Central memory CD8-positive, alpha-beta T cell (primary cell): ENCODE measurements at regions not wholly inside any gene's neighbourhood (a gene's known extent, or its start where the extent isn't known, plus 50 kb on each side); places are given as distances from the start of the nearest gene placed in this dataset.

ENCODE experiments used
- ATAC-seq: fragments of 150-1000 bp; cut with Tn5 transposase; replicated peaks from 2 replicates; pipeline ENCODE4 v1.10.0; 2022; ENCODE audit warnings: mild to moderate bottlenecking, moderate FRiP score, moderate number of reproducible peaks; ENCODE audit not compliant: poor library complexity, severe bottlenecking; ENCODE audit errors: extremely low read depth
- DNase-seq, 2 donors: peaks; one replicate each; pipeline ENCODE4 v3.0.0; 2021; ENCODE audit warnings: low spot score in 2 of 2
- H3K27ac Mint-ChIP-seq: one replicate; pipeline ENCODE4 v1.8.0; 2022; ENCODE audit warnings: low read depth, mild to moderate bottlenecking, moderate library complexity, mixed read lengths
- H3K27me3 Mint-ChIP-seq: one replicate; pipeline ENCODE4 v1.8.0; 2022; ENCODE audit warnings: mixed read lengths
- H3K36me3 Mint-ChIP-seq: one replicate; pipeline ENCODE4 v1.8.0; 2022; ENCODE audit warnings: mild to moderate bottlenecking, moderate library complexity, mixed read lengths; ENCODE audit not compliant: insufficient read depth
- H3K4me1 Mint-ChIP-seq: one replicate; pipeline ENCODE4 v1.8.0; 2022; ENCODE audit warnings: mixed read lengths
- H3K4me3 Mint-ChIP-seq: one replicate; pipeline ENCODE4 v1.8.0; 2022; ENCODE audit warnings: mild to moderate bottlenecking, moderate library complexity, mixed read lengths
- H3K9me3 Mint-ChIP-seq: one replicate; pipeline ENCODE4 v1.8.0; 2022; ENCODE audit warnings: mixed read lengths

DNA sequence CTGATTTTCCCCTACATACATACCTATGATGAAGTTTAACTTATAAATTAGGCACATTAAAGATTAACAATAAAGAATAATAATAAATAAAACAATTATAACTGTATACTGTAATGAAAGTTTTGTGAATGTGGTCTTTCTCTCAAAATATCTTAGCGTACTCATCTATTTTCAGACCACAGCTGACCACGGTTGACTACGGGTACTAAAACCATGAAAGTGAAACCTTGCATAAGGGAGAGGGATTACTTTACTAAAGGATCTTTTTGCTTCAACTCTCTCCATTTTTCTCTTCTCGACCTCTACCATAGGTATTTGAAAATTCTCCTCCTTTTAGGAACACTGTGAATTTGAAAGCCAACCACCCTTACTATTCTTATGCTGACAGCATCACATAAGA is 475.5 kb downstream of the CETN3 start:
- Mint-ChIP-seq H3K9me3 (peaks cover 6% of the 10 kb centered on the region), H3K4me3 (no peak overlapping the region), H3K36me3 (no peaks in the 10 kb centered on the region), H3K4me1 (no peaks in the 10 kb centered on the region), H3K27me3 (no peaks in the 10 kb centered on the region), H3K27ac (no peak overlapping the region)
- no peak for ATAC-seq
- DNase-seq, result no peak

DNA sequence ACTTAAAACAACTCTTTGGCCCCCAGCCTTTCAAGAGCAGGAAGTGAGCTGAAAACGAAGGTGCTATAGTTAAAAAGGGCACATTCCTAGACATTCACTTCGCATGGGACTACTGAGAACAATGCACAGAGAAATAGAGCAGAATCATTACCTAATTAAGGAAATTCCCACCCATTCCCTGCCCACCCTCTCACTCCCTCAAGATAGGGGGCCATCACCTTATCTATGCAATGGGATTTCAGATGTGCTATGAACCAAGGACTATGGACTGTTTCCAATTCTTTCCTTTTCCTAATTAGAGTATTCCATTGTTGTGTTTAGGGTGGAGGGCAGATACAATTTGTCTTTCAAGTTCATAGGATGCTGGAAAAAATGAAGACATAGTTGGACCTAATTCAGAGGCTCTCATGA is 476.8 kb downstream of the CETN3 start:
- Mint-ChIP-seq H3K27me3 (no peaks in the 10 kb centered on the region), H3K4me3 (no peak overlapping the region), H3K36me3 (no peaks in the 10 kb centered on the region), H3K27ac (no peak overlapping the region), H3K4me1 (no peaks in the 10 kb centered on the region), H3K9me3 (peaks cover 14% of the 10 kb centered on the region)
- no peak for ATAC-seq
- DNase-seq, result no peak

- ATAC-seq, result no peak
- peaks cover 14% of the 10 kb centered on the region for H3K9me3 Mint-ChIP-seq
- no peaks in the 10 kb centered on the region for H3K36me3 Mint-ChIP-seq
- DNase-seq, result no peak
- H3K27ac Mint-ChIP-seq, result no peak overlapping the region
- H3K27me3 Mint-ChIP-seq, result no peaks in the 10 kb centered on the region
- H3K4me1 Mint-ChIP-seq, result no peaks in the 10 kb centered on the region
- H3K4me3 Mint-ChIP-seq, result no peak overlapping the region
These were observed 478.8 kb downstream of the CETN3 start for GRCh38 chr5:89930591-89931392.

DNA sequence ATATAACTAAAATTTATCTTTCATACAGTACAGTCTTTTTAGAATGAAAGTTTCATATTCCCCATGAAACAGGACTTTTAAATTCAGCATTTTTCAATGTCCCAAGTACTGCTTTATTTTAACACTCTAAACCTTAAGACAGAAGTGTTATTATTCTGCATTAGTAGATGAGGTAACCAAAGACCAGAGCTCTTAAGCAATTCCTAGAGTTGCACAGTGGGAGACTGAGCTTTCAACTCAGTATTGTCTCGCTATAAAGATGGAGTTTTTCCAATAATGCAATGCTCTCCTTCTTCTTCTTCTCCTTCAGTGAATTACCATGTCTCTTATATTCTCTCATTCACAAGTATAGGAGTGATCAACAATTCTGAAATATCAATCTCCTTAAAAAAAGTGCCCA is 479.7 kb downstream of the CETN3 start:
- H3K27ac Mint-ChIP-seq, result no peak overlapping the region
- ATAC-seq, result no peak
- H3K4me1 Mint-ChIP-seq, result no peaks in the 10 kb centered on the region
- H3K9me3 Mint-ChIP-seq, result peaks cover 14% of the 10 kb centered on the region
- H3K27me3 Mint-ChIP-seq, result no peaks in the 10 kb centered on the region
- no peak overlapping the region for H3K4me3 Mint-ChIP-seq
- no peak for DNase-seq
- H3K36me3 Mint-ChIP-seq, result no peaks in the 10 kb centered on the region

GRCh38 chr5:89929173-89929572 is 480.4 kb downstream of the CETN3 start:
- H3K36me3 Mint-ChIP-seq, result no peaks in the 10 kb centered on the region
- no peaks in the 10 kb centered on the region for H3K27me3 Mint-ChIP-seq
- H3K4me3 Mint-ChIP-seq, result no peak overlapping the region
- DNase-seq, result no peak
- no peaks in the 10 kb centered on the region for H3K4me1 Mint-ChIP-seq
- peaks cover 15% of the 10 kb centered on the region for H3K9me3 Mint-ChIP-seq
- ATAC-seq, result no peak
- no peak overlapping the region for H3K27ac Mint-ChIP-seq

DNA sequence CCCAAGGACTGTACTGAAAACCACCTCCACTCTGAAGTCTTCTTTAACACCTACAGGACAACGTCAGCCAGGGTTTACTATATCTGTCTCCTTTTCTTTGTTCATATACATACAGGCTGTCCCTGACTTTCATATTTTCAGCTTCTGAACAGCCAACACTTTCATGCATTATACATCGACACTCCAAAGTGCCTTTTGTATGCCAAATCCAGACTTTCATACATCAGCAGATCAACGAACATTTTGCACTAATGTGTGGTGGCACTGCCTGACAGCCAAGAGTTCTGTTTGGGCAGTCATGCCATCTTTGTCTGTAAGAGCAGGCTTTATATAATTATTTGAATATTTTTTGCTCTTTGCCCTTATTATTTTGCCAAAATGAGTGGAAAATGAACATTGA is 487.4 kb downstream of the CETN3 start:
- Mint-ChIP-seq H3K27me3 (no peaks in the 10 kb centered on the region), H3K4me3 (no peak overlapping the region), H3K9me3 (peaks cover 14% of the 10 kb centered on the region), H3K36me3 (no peaks in the 10 kb centered on the region), H3K4me1 (no peaks in the 10 kb centered on the region), H3K27ac (no peak overlapping the region)
- DNase-seq (no peak), ATAC-seq (no peak)

GRCh38 chr5:89917112-89917511 is 492.4 kb downstream of the CETN3 start:
- Mint-ChIP-seq H3K4me1 (no peaks in the 10 kb centered on the region), H3K4me3 (no peak overlapping the region), H3K9me3 (peaks cover 3% of the 10 kb centered on the region), H3K36me3 (no peaks in the 10 kb centered on the region), H3K27me3 (no peaks in the 10 kb centered on the region), H3K27ac (no peak overlapping the region)
- ATAC-seq, result no peak
- DNase-seq, result no peak

DNA sequence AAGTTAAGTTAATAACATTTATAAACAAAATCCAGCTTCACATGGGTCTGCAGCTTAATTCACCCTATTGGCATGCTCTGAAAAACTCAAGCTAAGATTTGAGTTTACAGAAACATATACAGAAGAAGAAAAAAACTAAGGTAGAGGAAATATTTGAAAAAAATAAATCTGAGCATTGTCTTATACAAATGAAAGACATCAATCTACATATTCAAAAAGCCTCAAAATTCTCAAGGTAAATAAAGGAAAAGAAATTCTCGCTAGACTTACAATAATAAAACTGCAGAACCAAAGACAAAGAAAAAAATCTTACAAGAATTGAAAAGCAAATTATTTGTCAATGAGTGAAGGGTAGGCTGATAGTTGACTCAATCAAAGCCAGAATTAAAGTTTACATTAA is 493.4 kb downstream of the CETN3 start:
- no peak for ATAC-seq

GRCh38 chr5:89908876-89909275 is 500.7 kb downstream of the CETN3 start:
- Mint-ChIP-seq H3K9me3 (peaks cover 9% of the 10 kb centered on the region), H3K27me3 (no peaks in the 10 kb centered on the region), H3K27ac (no peak overlapping the region), H3K4me3 (no peak overlapping the region), H3K36me3 (no peaks in the 10 kb centered on the region), H3K4me1 (no peaks in the 10 kb centered on the region)
- ATAC-seq (no peak), DNase-seq (no peak)

More for the DNA sequence above, 493.4 kb downstream of the CETN3 start:
- H3K4me3 Mint-ChIP-seq, result no peak overlapping the region
- DNase-seq, result no peak
- H3K4me1 Mint-ChIP-seq, result no peaks in the 10 kb centered on the region
- no peaks in the 10 kb centered on the region for H3K36me3 Mint-ChIP-seq
- H3K27me3 Mint-ChIP-seq, result no peaks in the 10 kb centered on the region
- no peaks in the 10 kb centered on the region for H3K9me3 Mint-ChIP-seq
- no peak overlapping the region for H3K27ac Mint-ChIP-seq

DNA sequence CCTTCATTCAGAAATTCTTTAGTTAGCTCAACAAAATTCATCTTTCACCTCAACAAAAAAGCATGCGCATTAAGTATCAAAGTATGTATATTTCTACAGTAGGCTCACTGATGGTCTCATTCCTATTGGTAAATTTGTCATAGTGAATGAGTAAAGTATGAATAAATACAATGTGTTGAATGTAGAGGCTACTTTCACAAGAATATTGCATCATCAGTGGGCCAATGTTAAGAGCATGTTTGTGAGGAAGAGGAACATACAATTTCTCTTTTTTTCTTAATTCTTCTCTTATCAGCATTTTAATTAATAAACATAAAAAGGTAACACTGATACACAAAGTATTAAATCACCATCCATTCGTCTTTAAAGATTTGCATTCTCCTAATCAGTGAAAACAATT is 505.1 kb downstream of the CETN3 start:
- Mint-ChIP-seq H3K27me3 (no peaks in the 10 kb centered on the region), H3K4me1 (no peaks in the 10 kb centered on the region), H3K36me3 (no peaks in the 10 kb centered on the region), H3K4me3 (no peak overlapping the region), H3K9me3 (peaks cover 9% of the 10 kb centered on the region), H3K27ac (no peak overlapping the region)
- ATAC-seq (no peak), DNase-seq (no peak)

GRCh38 chr5:89901983-89902382 is 507.6 kb downstream of the CETN3 start:
- H3K4me1 Mint-ChIP-seq, result no peaks in the 10 kb centered on the region
- DNase-seq (no peak), ATAC-seq (no peak)
- H3K4me3 Mint-ChIP-seq, result no peak overlapping the region
- H3K36me3 Mint-ChIP-seq, result no peaks in the 10 kb centered on the region
- no peaks in the 10 kb centered on the region for H3K27me3 Mint-ChIP-seq
- peaks cover 9% of the 10 kb centered on the region for H3K9me3 Mint-ChIP-seq
- H3K27ac Mint-ChIP-seq, result no peak overlapping the region

- Mint-ChIP-seq H3K27ac (no peak overlapping the region), H3K36me3 (no peaks in the 10 kb centered on the region), H3K4me3 (no peak overlapping the region), H3K27me3 (no peaks in the 10 kb centered on the region), H3K4me1 (no peaks in the 10 kb centered on the region), H3K9me3 (peaks cover 6% of the 10 kb centered on the region)
- ATAC-seq (no peak), DNase-seq (no peak)
These were observed 508.2 kb downstream of the CETN3 start for GRCh38 chr5:89901346-89901745.

- Mint-ChIP-seq H3K9me3 (peaks cover 4% of the 10 kb centered on the region), H3K27ac (no peak overlapping the region), H3K27me3 (no peaks in the 10 kb centered on the region), H3K4me3 (no peak overlapping the region), H3K4me1 (no peaks in the 10 kb centered on the region), H3K36me3 (no peaks in the 10 kb centered on the region)
- ATAC-seq (no peak), DNase-seq (no peak)
These were observed 509.2 kb downstream of the CETN3 start for GRCh38 chr5:89900346-89900745.
